ENCODE measurements at regions not wholly inside any gene's neighbourhood (a gene's known extent, or its start where the extent isn't known, plus 50 kb on each side); places are given as distances from the start of the nearest gene placed in this dataset.
"Not testable (repeated sequence)": the region's sequence is repeated elsewhere in the genome, so short reads cannot be mapped to it uniquely, and the experiment has no call there.

GRCh38 chr11:38924644-38925043 is 2326.6 kb upstream of the RAG2 start:
- no peaks in the 10 kb centered on the region for H3K4me1 ChIP-seq (ENCODE audit: control insufficient read depth, insufficient read depth, low read length, unreplicated experiment)
- H3K27me3 ChIP-seq (ENCODE audit: insufficient read depth, low read length): no peaks in the 10 kb centered on the region
- no peak overlapping the region for H3K4me3 ChIP-seq (ENCODE audit: low read depth, low read length)
- no peaks in the 10 kb centered on the region for H3K36me3 ChIP-seq (ENCODE audit: insufficient read depth, low read length)
- no peak overlapping the region for H3K27ac ChIP-seq (ENCODE audit: low read depth, low read length)
- H3K79me2 ChIP-seq (ENCODE audit: control insufficient read depth, insufficient read depth, low read length, unreplicated experiment): no peaks in the 10 kb centered on the region
- H2AFZ ChIP-seq (ENCODE audit: low read length, unreplicated experiment): no peak overlapping the region

- Histone ChIP-seq H3K36me3 (ENCODE audit: insufficient read depth, low read length) (no peaks in the 10 kb centered on the region), H3K27ac (ENCODE audit: low read depth, low read length) (no peak overlapping the region), H3K79me2 (ENCODE audit: control insufficient read depth, insufficient read depth, low read length, unreplicated experiment) (no peaks in the 10 kb centered on the region), H3K4me3 (ENCODE audit: low read depth, low read length) (no peak overlapping the region), H3K4me1 (ENCODE audit: control insufficient read depth, insufficient read depth, low read length, unreplicated experiment) (no peaks in the 10 kb centered on the region), H2AFZ (ENCODE audit: low read length, unreplicated experiment) (no peak overlapping the region), H3K27me3 (ENCODE audit: insufficient read depth, low read length) (no peaks in the 10 kb centered on the region)
These were observed 2302.2 kb upstream of the RAG2 start for GRCh38 chr11:38900211-38900610.

- H3K79me2 ChIP-seq (ENCODE audit: control insufficient read depth, insufficient read depth, low read length, unreplicated experiment); H3K4me1 ChIP-seq (ENCODE audit: control insufficient read depth, insufficient read depth, low read length, unreplicated experiment); H3K27ac ChIP-seq (ENCODE audit: low read depth, low read length); H2AFZ ChIP-seq (ENCODE audit: low read length, unreplicated experiment); H3K27me3 ChIP-seq (ENCODE audit: insufficient read depth, low read length); H3K36me3 ChIP-seq (ENCODE audit: insufficient read depth, low read length); H3K4me3 ChIP-seq (ENCODE audit: low read depth, low read length): not testable (repeated sequence)
These were observed 2296.2 kb upstream of the RAG2 start for GRCh38 chr11:38894201-38894600.

- Histone ChIP-seq H3K79me2 (ENCODE audit: control insufficient read depth, insufficient read depth, low read length, unreplicated experiment) (no peaks in the 10 kb centered on the region), H3K27me3 (ENCODE audit: insufficient read depth, low read length) (no peaks in the 10 kb centered on the region), H3K4me1 (ENCODE audit: control insufficient read depth, insufficient read depth, low read length, unreplicated experiment) (no peaks in the 10 kb centered on the region), H2AFZ (ENCODE audit: low read length, unreplicated experiment) (no peak overlapping the region), H3K27ac (ENCODE audit: low read depth, low read length) (no peak overlapping the region), H3K36me3 (ENCODE audit: insufficient read depth, low read length) (no peaks in the 10 kb centered on the region), H3K4me3 (ENCODE audit: low read depth, low read length) (no peak overlapping the region)
These were observed 2286.3 kb upstream of the RAG2 start for GRCh38 chr11:38884145-38884865.

GRCh38 chr11:38867338-38867737 is 2269.3 kb upstream of the RAG2 start:
- H3K4me3 ChIP-seq (ENCODE audit: low read depth, low read length): no peak overlapping the region
- H2AFZ ChIP-seq (ENCODE audit: low read length, unreplicated experiment): no peak overlapping the region
- H3K27ac ChIP-seq (ENCODE audit: low read depth, low read length): no peak overlapping the region
- no peaks in the 10 kb centered on the region for H3K36me3 ChIP-seq (ENCODE audit: insufficient read depth, low read length)
- H3K27me3 ChIP-seq (ENCODE audit: insufficient read depth, low read length): no peaks in the 10 kb centered on the region
- H3K4me1 ChIP-seq (ENCODE audit: control insufficient read depth, insufficient read depth, low read length, unreplicated experiment): no peaks in the 10 kb centered on the region
- H3K79me2 ChIP-seq (ENCODE audit: control insufficient read depth, insufficient read depth, low read length, unreplicated experiment): no peaks in the 10 kb centered on the region

- no peaks in the 10 kb centered on the region for H3K27me3 ChIP-seq (ENCODE audit: insufficient read depth, low read length)
- H3K79me2 ChIP-seq (ENCODE audit: control insufficient read depth, insufficient read depth, low read length, unreplicated experiment): no peaks in the 10 kb centered on the region
- no peak overlapping the region for H3K4me3 ChIP-seq (ENCODE audit: low read depth, low read length)
- no peak overlapping the region for H3K27ac ChIP-seq (ENCODE audit: low read depth, low read length)
- H3K36me3 ChIP-seq (ENCODE audit: insufficient read depth, low read length): no peaks in the 10 kb centered on the region
- H2AFZ ChIP-seq (ENCODE audit: low read length, unreplicated experiment): no peak overlapping the region
- H3K4me1 ChIP-seq (ENCODE audit: control insufficient read depth, insufficient read depth, low read length, unreplicated experiment): no peaks in the 10 kb centered on the region
These were observed 2267.9 kb upstream of the RAG2 start for GRCh38 chr11:38865922-38866321.

- no peak overlapping the region for H3K4me3 ChIP-seq (ENCODE audit: low read depth, low read length)
- no peak overlapping the region for H3K27ac ChIP-seq (ENCODE audit: low read depth, low read length)
- no peaks in the 10 kb centered on the region for H3K36me3 ChIP-seq (ENCODE audit: insufficient read depth, low read length)
These were observed 2245.0 kb upstream of the RAG2 start for GRCh38 chr11:38842991-38843390.

GRCh38 chr11:38839071-38839470 is 2241.0 kb upstream of the RAG2 start:
- no peaks in the 10 kb centered on the region for H3K27me3 ChIP-seq (ENCODE audit: insufficient read depth, low read length)
- H3K4me1 ChIP-seq (ENCODE audit: control insufficient read depth, insufficient read depth, low read length, unreplicated experiment): no peaks in the 10 kb centered on the region
- no peak overlapping the region for H2AFZ ChIP-seq (ENCODE audit: low read length, unreplicated experiment)
- no peaks in the 10 kb centered on the region for H3K79me2 ChIP-seq (ENCODE audit: control insufficient read depth, insufficient read depth, low read length, unreplicated experiment)
- no peak overlapping the region for H3K27ac ChIP-seq (ENCODE audit: low read depth, low read length)
- H3K4me3 ChIP-seq (ENCODE audit: low read depth, low read length): no peak overlapping the region
- H3K36me3 ChIP-seq (ENCODE audit: insufficient read depth, low read length): no peaks in the 10 kb centered on the region

More at GRCh38 chr11:38842991-38843390, 2245.0 kb upstream of the RAG2 start:
- H3K27me3 ChIP-seq (ENCODE audit: insufficient read depth, low read length): no peaks in the 10 kb centered on the region
- H2AFZ ChIP-seq (ENCODE audit: low read length, unreplicated experiment): no peak overlapping the region
- no peaks in the 10 kb centered on the region for H3K4me1 ChIP-seq (ENCODE audit: control insufficient read depth, insufficient read depth, low read length, unreplicated experiment)
- H3K79me2 ChIP-seq (ENCODE audit: control insufficient read depth, insufficient read depth, low read length, unreplicated experiment): no peaks in the 10 kb centered on the region

- Histone ChIP-seq H3K27ac (ENCODE audit: low read depth, low read length) (no peak overlapping the region), H3K27me3 (ENCODE audit: insufficient read depth, low read length) (no peaks in the 10 kb centered on the region), H2AFZ (ENCODE audit: low read length, unreplicated experiment) (no peak overlapping the region), H3K36me3 (ENCODE audit: insufficient read depth, low read length) (no peaks in the 10 kb centered on the region), H3K4me1 (ENCODE audit: control insufficient read depth, insufficient read depth, low read length, unreplicated experiment) (no peaks in the 10 kb centered on the region), H3K79me2 (ENCODE audit: control insufficient read depth, insufficient read depth, low read length, unreplicated experiment) (no peaks in the 10 kb centered on the region), H3K4me3 (ENCODE audit: low read depth, low read length) (no peak overlapping the region)
These were observed 2237.9 kb upstream of the RAG2 start for GRCh38 chr11:38835966-38836365.

GRCh38 chr11:38824573-38824972 is 2226.5 kb upstream of the RAG2 start:
- Histone ChIP-seq H3K4me1 (ENCODE audit: control insufficient read depth, insufficient read depth, low read length, unreplicated experiment) (no peaks in the 10 kb centered on the region), H3K27ac (ENCODE audit: low read depth, low read length) (no peak overlapping the region), H2AFZ (ENCODE audit: low read length, unreplicated experiment) (no peak overlapping the region), H3K36me3 (ENCODE audit: insufficient read depth, low read length) (no peaks in the 10 kb centered on the region), H3K4me3 (ENCODE audit: low read depth, low read length) (no peak overlapping the region), H3K79me2 (ENCODE audit: control insufficient read depth, insufficient read depth, low read length, unreplicated experiment) (no peaks in the 10 kb centered on the region), H3K27me3 (ENCODE audit: insufficient read depth, low read length) (no peaks in the 10 kb centered on the region)

- not testable (repeated sequence) for H3K4me1 ChIP-seq (ENCODE audit: control insufficient read depth, insufficient read depth, low read length, unreplicated experiment); H2AFZ ChIP-seq (ENCODE audit: low read length, unreplicated experiment); H3K4me3 ChIP-seq (ENCODE audit: low read depth, low read length); H3K27me3 ChIP-seq (ENCODE audit: insufficient read depth, low read length); H3K36me3 ChIP-seq (ENCODE audit: insufficient read depth, low read length); H3K27ac ChIP-seq (ENCODE audit: low read depth, low read length); H3K79me2 ChIP-seq (ENCODE audit: control insufficient read depth, insufficient read depth, low read length, unreplicated experiment)
These were observed 2223.8 kb upstream of the RAG2 start for GRCh38 chr11:38821786-38822185.
